Peyer's patch (tissue), 4 donors: ENCODE measurements at regions not wholly inside any gene's neighbourhood (a gene's known extent, or its start where the extent isn't known, plus 50 kb on each side); places are given as distances from the start of the nearest gene placed in this dataset.

Source experiments
- DNase-seq, 3 donors: peaks; one replicate each; pipeline ENCODE4 v3.0.0-alpha.2; 2017 to 2019
- H3K27ac ChIP-seq, 4 donors: fragments of 200-600 bp; sonication (generic); one replicate each; pipeline ENCODE4 v1.5.1; 2016 to 2019
- H3K27me3 ChIP-seq, 2 donors: fragments of 200-600 bp; sonication (generic); one replicate each; pipeline ENCODE4 v1.5.1; 2019
- H3K36me3 ChIP-seq, 3 donors: fragments of 200-600 bp; sonication (generic); one replicate each; pipeline ENCODE4 v1.5.1; 2016 to 2019
- H3K4me1 ChIP-seq, 4 donors: fragments of 200-600 bp; sonication (generic); one replicate each; pipeline ENCODE4 v1.5.1; 2016 to 2019
- H3K4me3 ChIP-seq, 4 donors: fragments of 200-600 bp; sonication (generic); 1 replicate in 3 of 4; 2 replicates in 1 of 4; pipeline ENCODE4 v1.5.1; 2016 to 2019; ENCODE audit warnings: mild to moderate bottlenecking in 1 of 4
- H3K9me3 ChIP-seq, 4 donors: fragments of 200-600 bp; sonication (generic); one replicate each; pipeline ENCODE4 v1.5.1; 2016 to 2019; ENCODE audit warnings: mild to moderate bottlenecking in 1 of 4
- POLR2A ChIP-seq, 2 donors: fragments of 450-650 bp; IDR thresholded peaks; one replicate each; pipeline ENCODE4 v1.5.1; 2017; ENCODE audit warnings: antibody characterized with exemption in 2 of 2, mild to moderate bottlenecking in 2 of 2, moderate library complexity in 2 of 2
- TF ChIP-seq, protein P1 (sequence below), 6 experiments: fragments of 450-650 bp in 4 of 6; fragments of 200-600 bp in 2 of 6; sonication (generic) in 1 of 6; IDR thresholded peaks; one replicate each; pipeline ENCODE4 v1.5.1; 2017 to 2019; ENCODE audit warnings: antibody characterized with exemption in 6 of 6, mild to moderate bottlenecking in 3 of 6, moderate library complexity in 1 of 6

DNA sequence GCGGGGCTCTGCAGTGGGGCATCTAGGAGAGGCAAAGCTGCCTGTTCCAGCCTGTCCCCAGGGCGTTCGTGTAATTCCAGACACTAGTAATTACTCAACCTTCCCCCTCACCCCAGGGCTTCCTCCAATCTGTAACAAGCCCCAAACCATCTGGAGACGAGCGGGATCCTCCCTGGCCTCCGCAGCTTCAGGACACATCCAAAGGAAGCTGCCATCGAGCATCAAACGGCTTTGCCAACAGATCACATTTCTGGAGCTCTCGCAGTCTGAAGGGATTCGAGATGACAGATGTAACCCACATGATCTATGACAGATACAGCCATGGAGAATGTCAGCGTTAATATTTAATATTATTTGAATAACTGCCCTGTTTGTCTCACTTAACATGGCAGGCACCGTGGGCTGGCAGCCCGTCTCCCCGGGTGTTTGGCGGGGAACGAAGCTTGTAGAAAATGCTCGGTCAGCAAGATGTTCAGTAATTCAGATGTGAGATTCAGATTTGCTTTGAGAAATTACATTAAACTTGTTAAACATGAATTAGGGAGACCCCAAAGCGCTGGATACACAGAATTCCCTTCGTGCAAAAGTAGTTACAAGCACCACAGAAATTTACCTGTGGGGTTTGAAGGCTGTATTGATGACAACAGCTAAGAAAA is 108.5 kb upstream of the C7orf33 start:
- H3K36me3 ChIP-seq: no peaks in the 10 kb centered on the region
- H3K9me3 ChIP-seq: no peaks in the 10 kb centered on the region
- peaks cover 0 to 8% (median 3%) of the 10 kb centered on the region in 4 donors for H3K4me1 ChIP-seq
- no peaks in the 10 kb centered on the region for H3K27me3 ChIP-seq
- no peak overlapping the region for H3K27ac ChIP-seq
- TF ChIP-seq, protein P1, sequence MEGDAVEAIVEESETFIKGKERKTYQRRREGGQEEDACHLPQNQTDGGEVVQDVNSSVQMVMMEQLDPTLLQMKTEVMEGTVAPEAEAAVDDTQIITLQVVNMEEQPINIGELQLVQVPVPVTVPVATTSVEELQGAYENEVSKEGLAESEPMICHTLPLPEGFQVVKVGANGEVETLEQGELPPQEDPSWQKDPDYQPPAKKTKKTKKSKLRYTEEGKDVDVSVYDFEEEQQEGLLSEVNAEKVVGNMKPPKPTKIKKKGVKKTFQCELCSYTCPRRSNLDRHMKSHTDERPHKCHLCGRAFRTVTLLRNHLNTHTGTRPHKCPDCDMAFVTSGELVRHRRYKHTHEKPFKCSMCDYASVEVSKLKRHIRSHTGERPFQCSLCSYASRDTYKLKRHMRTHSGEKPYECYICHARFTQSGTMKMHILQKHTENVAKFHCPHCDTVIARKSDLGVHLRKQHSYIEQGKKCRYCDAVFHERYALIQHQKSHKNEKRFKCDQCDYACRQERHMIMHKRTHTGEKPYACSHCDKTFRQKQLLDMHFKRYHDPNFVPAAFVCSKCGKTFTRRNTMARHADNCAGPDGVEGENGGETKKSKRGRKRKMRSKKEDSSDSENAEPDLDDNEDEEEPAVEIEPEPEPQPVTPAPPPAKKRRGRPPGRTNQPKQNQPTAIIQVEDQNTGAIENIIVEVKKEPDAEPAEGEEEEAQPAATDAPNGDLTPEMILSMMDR (IDR thresholded peaks at IDR 0.05): no peak
- no peak for TF ChIP-seq POLR2A (IDR thresholded peaks at IDR 0.05)
- DNase-seq: no peak
- H3K4me3 ChIP-seq: no peak overlapping the region

DNA sequence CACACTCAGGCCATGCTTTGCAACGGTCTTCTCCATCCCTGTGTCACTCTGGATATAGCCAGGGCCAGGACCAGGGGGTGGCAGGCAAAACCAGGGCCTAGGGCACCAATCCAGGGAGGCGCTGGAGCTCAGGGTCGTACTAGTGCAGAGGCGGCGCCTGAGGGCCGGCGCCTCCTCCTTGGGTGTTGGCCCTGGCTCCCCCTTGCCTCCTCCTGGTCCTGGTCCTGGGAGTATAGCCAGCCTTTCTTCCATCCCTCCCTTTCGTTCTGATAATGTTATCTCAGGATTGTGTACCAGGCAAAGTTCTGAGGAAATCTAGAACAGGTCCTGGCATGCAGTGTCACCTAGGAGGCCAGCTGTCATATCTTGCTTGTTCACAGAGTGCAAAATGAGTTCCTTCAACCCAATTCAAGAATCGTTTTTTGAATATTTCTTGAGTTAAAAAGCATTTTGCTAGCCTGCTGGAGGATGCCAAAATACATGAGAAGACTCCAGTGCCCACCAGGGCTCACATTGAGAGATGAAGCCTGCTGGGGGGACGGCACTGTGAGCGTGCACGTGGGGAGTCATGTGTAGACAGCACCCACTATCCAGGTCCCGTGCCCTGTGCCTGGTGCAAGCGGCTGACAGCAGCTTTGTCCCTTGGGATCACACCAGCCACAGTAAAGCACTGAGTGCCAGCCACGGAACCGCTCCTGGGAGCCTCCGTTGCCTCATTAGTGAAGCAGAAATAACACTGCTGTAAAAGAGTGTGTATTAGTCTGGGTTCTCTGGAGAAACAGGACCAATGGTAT is 106.9 kb upstream of the C7orf33 start:
- no peak overlapping the region for H3K27ac ChIP-seq
- DNase-seq: no peak
- TF ChIP-seq, protein P1 (IDR thresholded peaks at IDR 0.05): no peak
- no peak for TF ChIP-seq POLR2A (IDR thresholded peaks at IDR 0.05)

DNA sequence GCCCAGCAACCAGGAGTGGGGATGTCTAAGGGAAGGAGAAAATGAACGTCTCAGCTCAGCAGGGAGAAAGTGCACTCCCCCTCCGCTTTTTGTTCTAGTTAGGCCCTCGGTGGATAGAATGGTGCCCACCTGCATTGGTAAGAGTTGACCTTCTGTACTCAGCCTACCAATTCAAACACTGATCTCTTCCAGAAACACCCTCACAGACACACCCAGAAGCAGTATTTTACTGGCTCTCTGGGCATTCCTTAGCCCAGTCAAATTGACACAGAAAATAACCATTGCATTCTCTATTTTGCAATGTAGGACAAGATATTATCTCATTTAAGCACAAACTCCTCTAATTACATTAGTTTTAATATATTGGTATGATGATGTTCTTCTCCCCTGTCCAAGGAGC is 106.1 kb upstream of the C7orf33 start:
- H3K36me3 ChIP-seq: no peaks in the 10 kb centered on the region
- TF ChIP-seq POLR2A (IDR thresholded peaks at IDR 0.05): no peak
- TF ChIP-seq, protein P1 (IDR thresholded peaks at IDR 0.05): no peak
- no peak overlapping the region for H3K4me3 ChIP-seq
- H3K4me1 ChIP-seq: peaks cover 0 to 8% (median 3%) of the 10 kb centered on the region in 4 donors
- no peak for DNase-seq
- no peak overlapping the region for H3K27ac ChIP-seq
- no peaks in the 10 kb centered on the region for H3K27me3 ChIP-seq
- H3K9me3 ChIP-seq: no peaks in the 10 kb centered on the region

More for the DNA sequence above, 106.9 kb upstream of the C7orf33 start:
- Histone ChIP-seq H3K4me1 (peaks cover 0 to 8% (median 3%) of the 10 kb centered on the region in 4 donors), H3K9me3 (no peaks in the 10 kb centered on the region), H3K27me3 (no peaks in the 10 kb centered on the region), H3K4me3 (no peak overlapping the region), H3K36me3 (no peaks in the 10 kb centered on the region)

DNA sequence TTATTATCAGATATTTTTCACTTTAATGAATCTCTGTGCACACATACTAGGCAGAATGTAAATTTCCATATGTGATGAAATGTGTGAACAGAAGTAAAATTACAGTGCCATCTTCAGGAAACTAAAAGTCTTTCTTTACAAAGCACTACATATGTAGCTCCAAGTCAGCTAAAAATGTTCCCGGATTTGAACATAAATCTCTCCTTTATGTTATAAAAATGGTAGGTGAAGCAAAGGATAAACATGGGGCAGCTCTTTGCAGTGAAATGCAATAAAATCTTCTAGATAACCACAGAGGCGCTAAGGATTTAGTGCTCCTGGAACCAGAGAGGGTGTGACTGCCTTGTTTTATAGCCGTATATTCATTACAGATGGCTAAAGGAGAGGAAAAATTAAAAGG is 104.9 kb upstream of the C7orf33 start:
- no peak for DNase-seq
- Histone ChIP-seq H3K36me3 (no peaks in the 10 kb centered on the region), H3K4me3 (no peak overlapping the region), H3K9me3 (no peaks in the 10 kb centered on the region), H3K27ac (no peak overlapping the region), H3K4me1 (peaks cover 0 to 8% (median under 1%) of the 10 kb centered on the region in 4 donors), H3K27me3 (no peaks in the 10 kb centered on the region)
- no peak for TF ChIP-seq POLR2A (IDR thresholded peaks at IDR 0.05)
- TF ChIP-seq, protein P1 (IDR thresholded peaks at IDR 0.05): peak in 3 of 6 experiments; percentile 28 to 53 (median 47)

DNA sequence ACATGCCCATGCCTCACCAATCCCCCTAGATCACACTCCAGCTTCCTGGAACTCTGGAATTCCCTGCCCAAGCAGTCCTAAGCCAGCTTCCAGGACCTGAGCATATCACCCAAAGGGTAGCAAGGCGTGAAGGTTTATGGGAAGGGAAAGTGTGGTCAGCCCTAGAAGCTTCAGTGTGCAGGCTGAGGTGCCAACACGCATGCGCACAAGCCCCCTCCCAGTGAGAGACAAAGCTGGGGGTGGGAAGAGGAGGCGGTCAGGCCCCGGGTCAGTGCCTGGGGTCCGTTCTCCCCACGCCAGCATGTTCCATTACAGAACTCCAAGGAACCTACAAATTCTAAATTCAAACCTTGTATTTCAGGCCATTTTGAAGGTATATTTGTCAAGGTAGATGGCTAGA is 103.6 kb upstream of the C7orf33 start:
- DNase-seq: no peak
- no peak for TF ChIP-seq POLR2A (IDR thresholded peaks at IDR 0.05)
- TF ChIP-seq, protein P1 (IDR thresholded peaks at IDR 0.05): no peak

More for the DNA sequence above, 103.6 kb upstream of the C7orf33 start:
- Histone ChIP-seq H3K27ac (no peak overlapping the region), H3K9me3 (no peaks in the 10 kb centered on the region), H3K36me3 (no peaks in the 10 kb centered on the region), H3K4me1 (peaks cover 0 to 8% (median 0%) of the 10 kb centered on the region in 4 donors), H3K4me3 (no peak overlapping the region), H3K27me3 (no peaks in the 10 kb centered on the region)
